Breast epithelium (tissue), 3 donors: ENCODE measurements at regions not wholly inside any gene's neighbourhood (a gene's known extent, or its start where the extent isn't known, plus 50 kb on each side); places are given as distances from the start of the nearest gene placed in this dataset.

ENCODE experiments used
- CTCF ChIP-seq, 3 donors: fragments of 450-650 bp; IDR thresholded peaks; one replicate each; pipeline ENCODE4 v1.5.1; 2016 to 2017; ENCODE audit warnings: antibody characterized with exemption in 3 of 3, mild to moderate bottlenecking in 3 of 3, moderate library complexity in 3 of 3
- POLR2A ChIP-seq: fragments of 450-650 bp; IDR thresholded peaks from one replicate; pipeline ENCODE4 v1.6.1; 2016; ENCODE audit warnings: antibody characterized with exemption, mild to moderate bottlenecking, moderate library complexity

GRCh38 chr10:53069013-53069412, 296.4 kb upstream of the MBL2 start:
- TF ChIP-seq POLR2A (no peak), CTCF (IDR thresholded peaks at IDR 0.05) (no peak)
